ENCODE measurements at regions not wholly inside any gene's neighbourhood (a gene's known extent, or its start where the extent isn't known, plus 50 kb on each side); places are given as distances from the start of the nearest gene placed in this dataset.

DNA sequence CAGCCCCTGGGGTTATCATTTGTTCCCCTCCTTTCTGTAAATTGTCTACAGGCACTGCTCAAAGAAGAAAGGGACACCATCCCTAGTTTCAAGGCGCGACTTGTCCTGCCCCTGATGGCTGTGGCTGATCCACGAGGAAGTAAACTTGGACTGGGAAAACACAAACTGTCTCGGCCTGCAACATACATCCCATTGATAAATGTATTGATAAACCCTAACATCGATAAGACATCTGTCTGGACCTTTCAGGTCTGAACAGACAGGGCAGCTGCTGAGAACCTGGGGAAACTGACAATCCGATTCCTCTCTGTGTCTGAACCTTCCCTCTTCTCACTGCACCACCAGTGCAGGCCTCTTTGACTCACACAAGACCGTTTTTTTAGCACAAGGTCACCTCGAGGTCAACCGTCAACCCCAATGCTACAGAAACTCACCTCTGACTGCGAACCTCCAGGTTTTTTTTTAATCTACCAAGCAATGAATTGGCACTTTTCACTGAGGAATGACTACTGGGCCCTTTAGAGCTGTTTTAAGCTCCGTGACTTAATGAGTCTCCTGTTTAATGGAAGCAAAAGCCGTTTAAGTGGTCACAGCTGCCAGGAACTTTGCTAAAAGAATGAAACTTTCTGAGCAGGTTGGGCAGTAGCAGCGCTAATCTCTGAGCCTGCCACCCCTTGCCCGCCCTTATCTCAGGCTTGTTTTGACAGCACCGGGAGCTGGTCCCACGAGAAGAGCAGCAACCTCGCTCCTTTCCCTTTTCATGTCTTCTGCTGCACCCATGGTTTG, 203.8 kb upstream of the TMEM45B start (continued):
- no peak for TF ChIP-seq ZNF140 (CRISPR knock-in tag; IDR thresholded peaks at IDR 0.05)
- TF ChIP-seq DPF2 (IDR thresholded peaks at IDR 0.05) = 0 out of 2 replicates have a peak, but pooled peaks have one; percentile 25
- TF ChIP-seq YBX1 (IDR thresholded peaks at IDR 0.05) = no peak
- no peak for TF ChIP-seq POLR2A (conservative IDR thresholded peaks at IDR 0.05)
- TF ChIP-seq CREBBP (IDR thresholded peaks at IDR 0.05; ENCODE audit: low read depth, low read length) = no peak
- TF ChIP-seq CCNT2 (IDR thresholded peaks at IDR 0.05; ENCODE audit: borderline replicate concordance, extremely low read depth, insufficient read length, low read depth, low read length) = no peak
- TF ChIP-seq ESRRA (IDR thresholded peaks at IDR 0.05; ENCODE audit: borderline replicate concordance, low read depth) = peak; percentile 87
- 0 out of 2 replicates have a peak, but pooled peaks have one; percentile 15 for TF ChIP-seq SMARCA4 (IDR thresholded peaks at IDR 0.05)
- no peak for TF ChIP-seq KDM1A (IDR thresholded peaks at IDR 0.05)
- TF ChIP-seq ZNF316 (IDR thresholded peaks at IDR 0.05) = peak; percentile 48

DNA sequence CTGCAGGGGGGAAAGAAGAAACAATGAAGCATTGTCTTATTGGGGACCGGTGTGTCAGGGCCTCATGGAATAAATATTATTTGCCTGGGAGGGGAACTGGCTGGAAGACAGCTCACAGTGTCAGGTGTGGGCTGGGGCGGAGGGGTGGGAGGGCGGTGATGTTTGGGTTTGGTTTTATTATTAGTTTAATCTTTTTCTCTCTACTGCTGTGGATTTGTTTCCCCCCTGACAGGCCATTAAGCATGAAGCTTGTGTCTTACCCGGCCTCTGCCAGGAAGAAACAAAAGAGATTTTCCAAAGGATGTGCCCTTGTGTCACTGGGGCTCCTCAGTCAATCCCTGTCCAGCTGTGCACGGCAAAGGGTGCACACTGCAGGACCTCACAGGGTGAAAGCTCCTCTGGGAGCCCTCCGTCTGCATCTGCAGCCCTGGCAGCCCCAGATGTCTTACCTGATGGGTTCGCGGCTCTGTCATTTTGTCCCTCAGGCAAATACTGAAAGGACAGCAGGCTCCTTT, 203.1 kb upstream of the TMEM45B start:
- Histone ChIP-seq H3K9me3 (replicated peaks; ENCODE audit: control insufficient read depth, insufficient read depth, low read depth, low read length) (no peaks in the 10 kb centered on the region), H3K4me3 (no peak overlapping the region), H3K9ac (ENCODE audit: insufficient read depth in 1 of 2, low read depth in 2 of 2, low read length in 2 of 2) (no peak overlapping the region), H2AFZ (ENCODE audit: low read depth, low read length) (peak overlapping the region; percentile 49; the same call in 1 of the 2 replicates), H3K27me3 (ENCODE audit: control insufficient read depth in 2 of 2, insufficient read depth in 2 of 2, low read length in 2 of 2) (peaks cover 0 to 12% of the 10 kb centered on the region in 2 experiments; a peak in 2 of 5 replicates), H3K79me2 (ENCODE audit: control insufficient read depth, insufficient read depth, low read length) (no peaks in the 10 kb centered on the region), H3K4me2 (ENCODE audit: insufficient read depth, low read length) (no peak overlapping the region), H4K20me1 (replicated peaks; ENCODE audit: control insufficient read depth, insufficient read depth, low read length) (no peaks in the 10 kb centered on the region), H3K4me1 (replicated peaks in 1 of 2; ENCODE audit: control insufficient read depth in 2 of 2, insufficient read depth in 2 of 2, low read length in 2 of 2) (peaks cover 4 to 12% of the 10 kb centered on the region in 2 experiments; a peak in 3 of 5 replicates), H3K36me3 (ENCODE audit: control insufficient read depth, insufficient read depth, low read length) (no peaks in the 10 kb centered on the region), H3K9me1 (ENCODE audit: control insufficient read depth, insufficient read depth, low read length) (no peaks in the 10 kb centered on the region), H3K27ac (ENCODE audit: extremely low read depth, low read depth, low read length) (no peak overlapping the region)
- DNase-seq (ENCODE audit: extremely low read depth in 1 of 4, low spot score in 3 of 4) = no peak
- no peak for FAIRE-seq
- intact Hi-C loops (cut with micrococcal nuclease) = no loop called here
- CTCF ChIA-PET (ENCODE audit: low intra/inter-chr PET ratio) = no interaction called here
- 30% methylated on average over 6 of the region's 8 CpGs for WGBS (ENCODE audit: insufficient coverage, low coverage, missing lambda C conversion rate)
- POLR2A ChIA-PET = interaction anchor here (0.6 kb wide), 1 partner anchor 1199 kb away, joined by 3 read pairs; no protein-coding TSS in a partner anchor
- BruUV-seq (replicated peaks) = no TSS peak
- in situ Hi-C loops (cut with MboI) = no loop called here
- no peak for TF ChIP-seq PURB (CRISPR knock-in tag; IDR thresholded peaks at IDR 0.05; ENCODE audit: low read depth)
- TF ChIP-seq ZNF224 (CRISPR knock-in tag; IDR thresholded peaks at IDR 0.05) = no peak
- no peak for TF ChIP-seq ZNF354B (CRISPR knock-in tag; IDR thresholded peaks at IDR 0.05)
- TF ChIP-seq BMI1 (IDR thresholded peaks at IDR 0.05; ENCODE audit: low read length) = no peak
- no peak for TF ChIP-seq ZNF41 (CRISPR knock-in tag; conservative IDR thresholded peaks at IDR 0.05)
- TF ChIP-seq CTCF (IDR thresholded peaks at IDR 0.05 in 2 of 3, conservative IDR thresholded peaks at IDR 0.05 in 1 of 3; ENCODE audit: insufficient read depth in 2 of 3, low read depth in 1 of 3, low read length in 3 of 3) = no peak
- no peak; the same call in 2 of the 3 replicates for ATAC-seq

Data from K562 (cell line).